DMS53 treated with DMSO at 0.1 percent for 48 hours (cell line): ENCODE measurements at regions not wholly inside any gene's neighbourhood (a gene's known extent, or its start where the extent isn't known, plus 50 kb on each side); places are given as distances from the start of the nearest gene placed in this dataset.

Experiments
- DNase-seq: peaks from one replicate; lab custom pipeline; 2025; ENCODE audit not compliant: unreplicated experiment; lab: John Stamatoyannopoulos, UW

GRCh38 chr19:28401739-28402424 is 811.1 kb downstream of the UQCRFS1 start:
- no peak for DNase-seq

DNA sequence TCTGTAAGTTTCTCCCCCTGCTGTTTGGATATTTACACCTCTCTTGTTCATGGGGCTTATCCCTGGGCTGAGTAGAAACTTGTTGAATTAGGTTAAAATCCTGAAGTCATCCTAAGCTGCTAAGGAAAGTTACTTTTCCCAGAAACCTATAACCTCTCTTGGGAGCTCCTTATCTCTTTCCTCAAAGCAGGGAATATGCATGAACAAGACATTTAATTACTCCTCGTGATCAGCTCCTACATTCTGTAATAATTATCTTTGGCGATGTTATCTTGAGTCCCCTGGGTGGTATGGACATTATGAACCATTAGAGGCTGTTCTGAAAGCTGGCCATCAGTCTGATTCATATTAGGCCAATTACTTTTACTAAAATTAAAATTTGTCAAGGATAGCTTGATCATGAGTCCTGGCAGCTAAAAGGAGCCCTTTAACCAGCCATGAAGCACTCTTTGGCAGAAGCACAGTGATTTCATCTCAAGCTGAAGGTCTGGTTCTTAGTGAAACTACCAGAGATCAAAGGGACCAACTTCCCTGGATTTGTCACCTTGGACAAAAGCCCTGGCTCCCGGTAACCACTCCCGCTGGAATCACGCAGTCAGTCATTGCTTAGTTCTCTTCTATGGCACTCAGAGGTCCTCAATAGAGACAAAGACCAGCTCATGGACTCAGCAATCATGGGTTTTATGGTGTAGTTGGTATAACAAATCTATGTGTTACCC is 811.8 kb downstream of the UQCRFS1 start:
- no peak for DNase-seq

- no peak for DNase-seq
Measured at GRCh38 chr19:28399187-28399586, 813.8 kb downstream of the UQCRFS1 start.

DNA sequence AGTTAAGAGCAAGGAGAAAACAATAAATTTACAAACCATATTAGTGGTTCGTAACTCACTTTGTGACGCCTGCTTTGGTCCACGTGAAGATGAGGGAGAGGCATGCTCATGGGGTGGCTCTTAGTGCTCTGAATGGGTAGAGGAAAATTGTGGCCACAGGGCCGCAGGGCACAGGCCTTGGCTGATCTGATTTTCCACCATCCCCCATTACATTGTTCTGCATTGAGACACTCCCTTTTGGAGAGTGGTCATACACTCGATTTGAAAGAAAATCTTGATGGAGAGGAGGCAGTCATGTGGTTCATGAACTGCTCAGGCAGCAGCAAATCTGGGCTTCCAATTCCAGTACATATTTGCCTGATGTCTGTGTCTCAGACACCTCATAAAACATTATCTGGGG is 815.2 kb downstream of the UQCRFS1 start:
- no peak for DNase-seq

DNA sequence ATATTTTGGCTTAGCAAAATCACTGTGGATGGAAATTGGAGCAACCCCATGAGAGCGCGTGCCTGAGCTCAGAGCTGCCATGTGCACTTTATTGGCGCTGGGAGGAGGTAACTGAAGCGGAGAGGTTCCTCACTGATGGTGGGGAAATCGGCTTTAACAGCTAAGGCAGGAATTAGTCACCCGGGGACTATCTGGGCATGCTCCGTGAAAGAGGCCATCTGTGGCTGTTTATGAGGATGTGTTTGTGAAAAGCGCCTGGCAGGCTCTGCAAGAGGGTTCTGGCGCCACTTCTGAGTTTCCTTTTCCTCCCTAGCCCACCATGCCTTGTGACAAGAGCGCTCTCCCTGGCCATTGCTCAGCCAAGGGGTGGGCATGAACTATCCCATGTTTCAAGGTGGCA is 815.6 kb downstream of the UQCRFS1 start:
- DNase-seq = no peak

- DNase-seq = no peak
Measured at GRCh38 chr19:28396287-28396831, 816.6 kb downstream of the UQCRFS1 start.

- DNase-seq = no peak
Measured at GRCh38 chr19:28394725-28395124, 818.2 kb downstream of the UQCRFS1 start.

DNA sequence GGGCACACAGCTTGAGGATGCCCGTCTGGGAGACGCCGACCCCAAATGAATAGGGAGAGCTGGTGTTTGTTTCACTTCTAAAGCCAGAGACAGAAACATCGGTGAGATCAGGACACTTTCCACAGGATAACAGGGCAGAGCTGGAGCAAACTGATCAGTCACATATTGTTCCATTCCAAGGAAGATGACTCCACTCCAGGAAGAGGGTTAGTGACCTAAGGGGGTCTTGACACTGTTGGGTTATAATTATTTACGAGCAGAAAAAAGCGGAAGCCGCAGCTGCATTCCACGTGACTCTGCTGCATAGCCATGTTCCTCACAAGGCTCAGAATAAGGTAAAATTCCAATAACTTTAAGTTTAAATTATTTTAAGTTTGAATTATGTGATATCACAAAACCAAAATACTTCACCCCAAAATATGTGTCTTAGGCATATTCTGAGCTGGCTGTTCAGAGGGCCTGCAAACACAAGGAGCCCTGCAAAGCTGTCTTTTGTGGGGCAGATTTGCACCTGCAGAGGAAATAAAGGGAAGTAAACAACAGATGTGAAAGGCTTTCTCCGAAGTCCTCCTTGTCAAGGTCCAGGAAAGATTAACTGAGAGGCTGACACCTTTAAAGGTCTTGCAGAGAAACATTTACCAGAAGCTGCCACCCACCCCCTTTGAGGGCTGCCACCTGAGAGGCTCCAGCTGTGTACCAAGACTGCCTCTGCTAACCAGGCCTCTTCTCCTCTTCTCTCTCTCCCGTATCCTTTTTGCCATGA is 819.2 kb downstream of the UQCRFS1 start:
- no peak for DNase-seq

GRCh38 chr19:28388988-28389387 is 824.0 kb downstream of the UQCRFS1 start:
- no peak for DNase-seq

DNA sequence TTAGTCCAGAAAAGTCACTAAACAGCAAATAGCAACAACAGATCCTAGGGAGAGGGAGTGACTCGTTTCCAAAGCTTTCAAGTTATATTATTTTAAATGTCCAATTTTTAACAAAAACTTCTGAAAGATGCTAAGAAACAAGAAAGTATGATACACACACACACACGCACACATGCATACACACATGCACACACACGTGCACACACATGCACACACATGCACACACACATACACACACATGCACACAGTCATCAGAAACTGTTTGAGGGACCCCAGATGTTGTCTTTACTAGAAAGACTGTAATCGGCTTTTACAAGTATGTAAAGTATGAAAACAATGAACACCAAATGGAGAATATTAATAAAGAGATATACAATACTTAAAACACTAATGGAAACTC is 825.4 kb downstream of the UQCRFS1 start:
- DNase-seq = no peak

GRCh38 chr19:28386470-28386869 is 826.5 kb downstream of the UQCRFS1 start:
- DNase-seq = no peak

DNA sequence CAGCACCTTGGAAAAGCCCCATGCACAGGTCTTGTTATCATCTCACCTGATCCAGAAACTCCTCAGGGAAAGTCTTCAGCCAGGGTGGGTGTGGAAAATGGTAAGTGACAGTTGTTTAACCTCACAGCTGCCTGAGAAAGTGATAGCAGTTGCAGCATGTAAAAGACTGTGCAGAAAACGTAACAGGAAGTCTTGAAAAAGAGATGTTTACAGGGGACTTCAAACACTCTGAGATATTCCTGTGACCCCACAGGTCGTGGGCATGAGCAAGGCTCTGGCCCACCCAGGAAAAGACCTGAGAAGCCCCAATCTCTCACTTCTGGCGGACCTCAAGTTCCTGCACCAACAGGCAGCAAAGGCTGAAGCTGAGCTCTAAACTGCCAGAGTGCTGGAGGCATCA is 826.9 kb downstream of the UQCRFS1 start:
- DNase-seq = no peak

- no peak for DNase-seq
Measured at GRCh38 chr19:28377077-28377476, 835.9 kb downstream of the UQCRFS1 start.

- no peak for DNase-seq
Measured at GRCh38 chr19:28374971-28375370, 838.0 kb downstream of the UQCRFS1 start.

GRCh38 chr19:28372576-28373247 is 840.2 kb downstream of the UQCRFS1 start:
- DNase-seq = no peak

- no peak for DNase-seq
Measured at GRCh38 chr19:28367146-28367545, 845.8 kb downstream of the UQCRFS1 start.

GRCh38 chr19:28363254-28363653 is 849.7 kb downstream of the UQCRFS1 start:
- no peak for DNase-seq

GRCh38 chr19:28359431-28360414 is 853.2 kb downstream of the UQCRFS1 start:
- no peak for DNase-seq

DNA sequence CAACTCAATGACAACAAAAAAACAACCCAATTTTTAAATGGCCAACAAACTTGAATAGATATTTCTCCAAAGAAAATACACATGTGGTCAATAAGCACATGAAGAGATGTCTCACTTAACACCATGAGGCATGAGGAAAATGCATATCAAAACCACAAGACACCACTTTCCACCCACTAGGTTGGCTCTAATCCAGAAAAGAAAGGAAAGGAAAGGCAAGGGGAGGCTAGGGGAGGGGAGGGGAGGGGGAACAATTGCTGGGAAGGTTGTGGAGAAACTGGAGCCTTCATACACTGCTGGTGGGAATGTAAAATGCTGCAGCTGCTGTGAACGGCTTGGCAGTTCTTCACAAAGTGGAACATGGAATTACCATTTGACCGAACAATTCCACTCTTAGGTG is 854.3 kb downstream of the UQCRFS1 start:
- DNase-seq = no peak

- DNase-seq = no peak
Measured at GRCh38 chr19:28351761-28352160, 861.2 kb downstream of the UQCRFS1 start.
